Naive thymus-derived CD4-positive, alpha-beta T cell (primary cell): ENCODE measurements at regions not wholly inside any gene's neighbourhood (a gene's known extent, or its start where the extent isn't known, plus 50 kb on each side); places are given as distances from the start of the nearest gene placed in this dataset.
"Not testable (repeated sequence)": the region's sequence is repeated elsewhere in the genome, so short reads cannot be mapped to it uniquely, and the experiment has no call there.

Source experiments
- ATAC-seq: fragments of 150-1000 bp; cut with Tn5 transposase; 2 replicates; pipeline ENCODE4 v1.10.0; 2021; ENCODE audit warnings: mild to moderate bottlenecking, moderate library complexity
- CTCF ChIA-PET: fragments of 350-600 bp; sonication (Branson Sonifier 250); formaldehyde crosslinking; loops from one replicate; lab custom pipeline; 2021; ENCODE audit warnings: antibody characterized with exemption; lab: Charles Lee
- POLR2A ChIA-PET: fragments of 350-600 bp; sonication (Branson Sonifier 250); formaldehyde crosslinking; loops from one replicate; lab custom pipeline; 2021; ENCODE audit warnings: antibody characterized with exemption, inconsistent platforms; lab: Charles Lee
- DNase-seq, 9 donors: peaks; one replicate each; pipeline versions ENCODE4 v3.0.0 to v3.0.0-alpha.2; 2020 to 2022; ENCODE audit warnings: mixed read lengths in 1 of 9
- H3K27ac ChIP-seq: one replicate; pipeline ENCODE4 v1.7.0; 2013; ENCODE audit warnings: mild to moderate bottlenecking, low read depth, low read length, moderate library complexity
- H3K27me3 ChIP-seq, 2 donors: one replicate each; pipeline ENCODE4 v1.7.0; 2013; ENCODE audit warnings: low read length in 2 of 2, mild to moderate bottlenecking in 2 of 2, moderate library complexity in 2 of 2; ENCODE audit not compliant: control insufficient read depth in 2 of 2, insufficient read depth in 2 of 2
- H3K36me3 ChIP-seq, 3 experiments: 1 replicate in 2 of 3; 2 replicates in 1 of 3; pipeline ENCODE4 v1.7.0; 2013; ENCODE audit warnings: low read length in 3 of 3, mild to moderate bottlenecking in 3 of 3, moderate library complexity in 1 of 3; ENCODE audit not compliant: insufficient read depth in 3 of 3, control insufficient read depth in 2 of 3
- H3K4me1 ChIP-seq, 2 donors: one replicate each; pipeline ENCODE4 v1.7.0; 2013; ENCODE audit warnings: low read length in 2 of 2, mild to moderate bottlenecking in 2 of 2, moderate library complexity in 1 of 2; ENCODE audit not compliant: control insufficient read depth in 2 of 2, insufficient read depth in 2 of 2
- H3K4me3 ChIP-seq: 2 replicates; pipeline ENCODE4 v1.7.0; 2013; ENCODE audit warnings: mild to moderate bottlenecking, low read length
- H3K9me3 ChIP-seq, 3 experiments: 1 replicate in 2 of 3; 2 replicates in 1 of 3; pipeline ENCODE4 v1.7.0; 2013; ENCODE audit warnings: low read length in 3 of 3; ENCODE audit not compliant: control insufficient read depth in 2 of 3
- H3K27ac Mint-ChIP-seq, 9 donors: one replicate each; pipeline ENCODE4 v1.8.0; 2020 to 2022; ENCODE audit warnings: mixed read lengths in 9 of 9, mild to moderate bottlenecking in 8 of 9, moderate library complexity in 5 of 9, inconsistent platforms in 2 of 9
- H3K27me3 Mint-ChIP-seq, 5 donors: one replicate each; pipeline ENCODE4 v1.8.0; 2021 to 2022; ENCODE audit warnings: mixed read lengths in 5 of 5, mild to moderate bottlenecking in 1 of 5
- H3K36me3 Mint-ChIP-seq, 5 donors: one replicate each; pipeline ENCODE4 v1.8.0; 2020 to 2022; ENCODE audit warnings: mixed read lengths in 5 of 5, mild to moderate bottlenecking in 3 of 5, inconsistent platforms in 1 of 5
- H3K4me1 Mint-ChIP-seq, 7 donors: one replicate each; pipeline ENCODE4 v1.8.0; 2020 to 2022; ENCODE audit warnings: mixed read lengths in 7 of 7, mild to moderate bottlenecking in 3 of 7, inconsistent platforms in 1 of 7
- H3K4me3 Mint-ChIP-seq, 10 donors: one replicate each; pipeline ENCODE4 v1.8.0; 2020 to 2022; ENCODE audit warnings: mild to moderate bottlenecking in 10 of 10, mixed read lengths in 10 of 10, moderate library complexity in 6 of 10, inconsistent platforms in 2 of 10
- H3K9me3 Mint-ChIP-seq, 11 donors: one replicate each; pipeline ENCODE4 v1.8.0; 2020 to 2022; ENCODE audit warnings: mixed read lengths in 11 of 11, mild to moderate bottlenecking in 4 of 11, inconsistent platforms in 1 of 11, moderate library complexity in 1 of 11
- intact Hi-C, 2 donors: fragments of 100-400 bp; cut with micrococcal nuclease; formaldehyde crosslinking; loops; one replicate each; pipeline ENCODE4 v1.15.1; 2023

- Histone ChIP-seq H3K4me3 (no peak overlapping the region), H3K9me3 (no peaks in the 10 kb centered on the region), H3K36me3 (no peaks in the 10 kb centered on the region), H3K27me3 (no peaks in the 10 kb centered on the region), H3K4me1 (no peaks in the 10 kb centered on the region), H3K27ac (no peak overlapping the region)
- DNase-seq, result no peak
- CTCF ChIA-PET, result no interaction called here
- POLR2A ChIA-PET, result no interaction called here
- Mint-ChIP-seq H3K4me3 (no peak overlapping the region), H3K27me3 (no peaks in the 10 kb centered on the region), H3K4me1 (no peaks in the 10 kb centered on the region), H3K27ac (no peak overlapping the region), H3K36me3 (no peaks in the 10 kb centered on the region), H3K9me3 (peaks cover 0 to 10% (median 0%) of the 10 kb centered on the region in 11 donors)
- no peak for ATAC-seq
- intact Hi-C loops, result no loop called here
These were observed 710.5 kb downstream of the RFPL4B start for GRCh38 chr6:113057567-113058053.

- Mint-ChIP-seq H3K27me3 (no peaks in the 10 kb centered on the region), H3K27ac (no peak overlapping the region), H3K4me1 (no peaks in the 10 kb centered on the region), H3K4me3 (no peak overlapping the region), H3K36me3 (no peaks in the 10 kb centered on the region), H3K9me3 (peaks cover 0 to 10% (median 2%) of the 10 kb centered on the region in 11 donors)
- CTCF ChIA-PET, result no interaction called here
- DNase-seq, result no peak
- Histone ChIP-seq H3K9me3 (no peaks in the 10 kb centered on the region), H3K36me3 (no peaks in the 10 kb centered on the region), H3K27me3 (no peaks in the 10 kb centered on the region), H3K4me1 (no peaks in the 10 kb centered on the region), H3K27ac (no peak overlapping the region), H3K4me3 (no peak overlapping the region)
- ATAC-seq, result no peak
- intact Hi-C loops, result no loop called here
- POLR2A ChIA-PET, result no interaction called here
These were observed 713.5 kb downstream of the RFPL4B start for GRCh38 chr6:113060664-113061063.

- CTCF ChIA-PET, result no interaction called here
- Mint-ChIP-seq H3K9me3 (peaks cover 0 to 8% (median 0%) of the 10 kb centered on the region in 11 donors), H3K4me3 (no peak overlapping the region), H3K27ac (no peak overlapping the region), H3K36me3 (no peaks in the 10 kb centered on the region), H3K4me1 (no peaks in the 10 kb centered on the region), H3K27me3 (no peaks in the 10 kb centered on the region)
- POLR2A ChIA-PET, result no interaction called here
- Histone ChIP-seq H3K9me3 (no peaks in the 10 kb centered on the region), H3K4me1 (no peaks in the 10 kb centered on the region), H3K27ac (no peak overlapping the region), H3K4me3 (no peak overlapping the region), H3K27me3 (no peaks in the 10 kb centered on the region), H3K36me3 (no peaks in the 10 kb centered on the region)
- ATAC-seq (no peak), DNase-seq (no peak)
- intact Hi-C loops, result no loop called here
These were observed 718.5 kb downstream of the RFPL4B start for GRCh38 chr6:113065611-113066010.

- no peaks in the 10 kb centered on the region for H3K4me1 ChIP-seq
- no peak for DNase-seq
- intact Hi-C loops, result no loop called here
- POLR2A ChIA-PET, result no interaction called here
- H3K27me3 ChIP-seq, result no peaks in the 10 kb centered on the region
- CTCF ChIA-PET, result no interaction called here
- Mint-ChIP-seq H3K36me3 (no peaks in the 10 kb centered on the region), H3K27me3 (no peaks in the 10 kb centered on the region), H3K4me3 (no peak overlapping the region), H3K27ac (no peak overlapping the region), H3K9me3 (peaks cover 0 to 8% (median 0%) of the 10 kb centered on the region in 11 donors), H3K4me1 (no peaks in the 10 kb centered on the region)
- no peak overlapping the region for H3K4me3 ChIP-seq
- no peaks in the 10 kb centered on the region for H3K9me3 ChIP-seq
- no peak overlapping the region for H3K27ac ChIP-seq
- no peak for ATAC-seq
- no peaks in the 10 kb centered on the region for H3K36me3 ChIP-seq
These were observed 720.6 kb downstream of the RFPL4B start for GRCh38 chr6:113067612-113068275.

- no peaks in the 10 kb centered on the region for H3K4me1 Mint-ChIP-seq
- Histone ChIP-seq H3K36me3 (no peaks in the 10 kb centered on the region), H3K4me1 (no peaks in the 10 kb centered on the region), H3K9me3 (no peaks in the 10 kb centered on the region), H3K4me3 (no peak overlapping the region), H3K27me3 (no peaks in the 10 kb centered on the region), H3K27ac (no peak overlapping the region)
- no peak overlapping the region for H3K4me3 Mint-ChIP-seq
- H3K9me3 Mint-ChIP-seq, result peaks cover 0 to 8% (median 0%) of the 10 kb centered on the region in 11 donors
- ChIA-PET CTCF (no interaction called here), POLR2A (no interaction called here)
- intact Hi-C loops, result no loop called here
- ATAC-seq (no peak), DNase-seq (no peak)
- no peaks in the 10 kb centered on the region for H3K27me3 Mint-ChIP-seq
- H3K36me3 Mint-ChIP-seq, result no peaks in the 10 kb centered on the region
- H3K27ac Mint-ChIP-seq, result no peak overlapping the region
These were observed 721.4 kb downstream of the RFPL4B start for GRCh38 chr6:113068570-113068969.

- H3K27me3 ChIP-seq, H3K27ac Mint-ChIP-seq, H3K36me3 ChIP-seq, CTCF ChIA-PET, H3K9me3 Mint-ChIP-seq, H3K9me3 ChIP-seq, H3K36me3 Mint-ChIP-seq, H3K4me1 Mint-ChIP-seq, H3K27me3 Mint-ChIP-seq, ATAC-seq, H3K4me3 ChIP-seq, intact Hi-C loops, H3K4me1 ChIP-seq, POLR2A ChIA-PET, H3K4me3 Mint-ChIP-seq, DNase-seq, H3K27ac ChIP-seq: not testable (repeated sequence)
These were observed 723.6 kb downstream of the RFPL4B start for GRCh38 chr6:113070681-113071080.

- intact Hi-C loops, result no loop called here
- ChIA-PET CTCF (no interaction called here), POLR2A (no interaction called here)
- Mint-ChIP-seq H3K27ac (no peak overlapping the region), H3K4me3 (no peak overlapping the region), H3K4me1 (no peaks in the 10 kb centered on the region), H3K9me3 (peaks cover 0 to 25% (median 0%) of the 10 kb centered on the region in 11 donors), H3K36me3 (peaks cover 0 to 11% (median 0%) of the 10 kb centered on the region in 5 donors), H3K27me3 (no peaks in the 10 kb centered on the region)
- Histone ChIP-seq H3K4me1 (no peaks in the 10 kb centered on the region), H3K27me3 (no peaks in the 10 kb centered on the region), H3K9me3 (no peaks in the 10 kb centered on the region), H3K36me3 (no peaks in the 10 kb centered on the region), H3K4me3 (no peak overlapping the region), H3K27ac (no peak overlapping the region)
- ATAC-seq, result no peak
- no peak for DNase-seq
These were observed 726.6 kb downstream of the RFPL4B start for GRCh38 chr6:113073611-113074191.
